GM18861 (cell line): ENCODE measurements at regions not wholly inside any gene's neighbourhood (a gene's known extent, or its start where the extent isn't known, plus 50 kb on each side); places are given as distances from the start of the nearest gene placed in this dataset.

Experiments used
- ATAC-seq: cut with Tn5 transposase; IDR thresholded peaks from one replicate; pipeline ENCODE4 v1.9.1; 2021; ENCODE audit not compliant: unreplicated experiment

- no peak for ATAC-seq
Observed at GRCh38 chr3:124174910-124175874, 183.3 kb upstream of the ROPN1 start.

DNA sequence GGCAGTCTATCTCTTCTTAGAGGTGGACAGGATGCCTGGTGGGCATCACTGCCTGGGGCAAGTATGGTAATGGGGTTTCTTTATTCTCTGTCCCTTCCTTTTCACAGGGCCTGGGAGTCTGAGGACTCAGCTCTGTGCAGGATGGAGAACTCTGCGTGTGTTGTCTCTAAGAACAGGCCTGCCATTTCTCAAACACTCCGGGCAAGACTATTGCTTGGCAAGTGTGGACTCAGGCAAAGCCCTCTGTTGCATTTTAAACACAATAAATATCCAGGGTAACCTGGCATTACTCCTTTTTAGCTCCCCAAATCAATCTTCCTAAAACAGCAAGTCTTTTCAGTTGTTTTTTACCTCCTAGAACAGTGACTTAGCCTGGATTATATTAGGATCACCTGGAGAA lies 185.1 kb upstream of the ROPN1 start:
- no peak for ATAC-seq

DNA sequence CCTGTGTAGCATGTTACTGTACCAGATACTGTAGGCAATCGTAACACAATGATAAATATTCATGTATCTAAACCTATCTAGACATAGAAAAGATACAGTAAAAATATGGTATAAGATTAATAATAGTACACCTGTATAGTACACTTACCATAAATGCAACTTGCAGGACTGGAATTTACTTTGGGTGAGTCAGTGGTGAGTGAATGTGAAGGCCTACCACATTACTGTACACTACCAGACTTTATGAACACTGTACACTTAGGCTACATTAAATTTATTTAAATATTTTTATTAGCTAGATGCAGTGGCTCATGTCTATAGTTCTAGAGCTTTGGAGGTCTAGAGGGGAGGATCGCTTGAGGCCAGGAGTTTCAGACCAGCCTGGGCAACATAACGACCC lies 186.6 kb upstream of the ROPN1 start:
- no peak for ATAC-seq

- no peak for ATAC-seq
Observed at GRCh38 chr3:124200407-124200806, 208.5 kb upstream of the ROPN1 start.

DNA sequence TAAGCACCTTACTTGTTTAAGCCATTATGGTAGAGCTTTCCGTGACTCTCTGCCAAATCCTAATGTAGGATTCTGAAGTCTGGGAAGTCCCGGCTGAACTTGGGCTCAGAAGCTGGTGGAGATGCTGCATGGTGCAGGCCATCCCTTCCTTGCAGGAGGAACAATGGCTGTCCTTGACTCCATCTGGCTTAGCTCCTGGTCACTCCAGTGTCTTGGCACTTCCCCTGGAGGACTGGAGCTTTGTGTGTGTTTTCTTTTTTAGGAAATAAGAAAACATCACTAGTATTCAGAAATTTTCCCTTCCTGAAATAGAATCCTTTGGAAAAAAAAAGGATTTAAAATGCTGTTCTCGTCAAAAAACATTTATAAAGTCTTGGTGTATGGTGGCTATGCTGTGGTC lies 209.3 kb upstream of the ROPN1 start:
- no peak for ATAC-seq

DNA sequence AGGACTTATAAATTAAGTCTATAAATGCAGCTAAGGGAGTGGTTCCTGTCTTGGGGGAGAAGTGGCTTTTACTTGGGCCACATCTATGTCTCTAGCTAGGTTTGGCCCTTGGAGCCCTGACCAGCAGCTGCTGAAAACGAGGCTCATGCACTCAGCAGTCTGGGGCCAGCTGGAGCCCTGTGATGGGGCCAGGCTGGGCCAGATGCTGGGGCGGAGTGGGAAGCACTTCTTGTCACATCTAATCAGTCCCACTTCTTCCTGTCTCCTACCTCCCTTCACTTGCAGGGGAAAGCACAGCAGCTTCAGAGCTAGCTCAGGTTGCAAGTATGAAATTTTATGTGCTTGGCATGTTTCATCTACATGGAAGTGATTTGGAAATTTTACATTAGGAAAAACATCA lies 209.9 kb upstream of the ROPN1 start:
- ATAC-seq, result no peak

- no peak for ATAC-seq
Observed at GRCh38 chr3:124202754-124203153, 210.8 kb upstream of the ROPN1 start.

DNA sequence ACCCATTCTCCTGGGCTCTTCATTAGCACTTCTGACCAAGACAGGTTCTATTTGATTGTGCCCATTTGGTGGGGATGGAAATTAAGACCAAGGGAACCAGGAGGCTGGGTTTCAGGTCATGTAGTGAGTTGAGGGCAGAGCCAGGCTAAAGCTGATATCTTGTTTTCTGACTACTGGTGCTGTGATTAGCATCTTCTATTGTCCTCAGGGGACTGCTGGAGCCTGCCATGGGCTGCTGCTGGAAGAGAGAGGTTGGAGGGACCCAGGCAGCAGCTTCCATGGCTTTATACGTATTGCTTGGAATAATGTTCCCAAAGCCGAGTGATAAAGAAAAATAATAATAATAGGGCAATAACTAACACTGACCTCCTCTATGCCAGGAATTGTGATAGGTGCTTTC lies 211.4 kb upstream of the ROPN1 start:
- ATAC-seq, result no peak

DNA sequence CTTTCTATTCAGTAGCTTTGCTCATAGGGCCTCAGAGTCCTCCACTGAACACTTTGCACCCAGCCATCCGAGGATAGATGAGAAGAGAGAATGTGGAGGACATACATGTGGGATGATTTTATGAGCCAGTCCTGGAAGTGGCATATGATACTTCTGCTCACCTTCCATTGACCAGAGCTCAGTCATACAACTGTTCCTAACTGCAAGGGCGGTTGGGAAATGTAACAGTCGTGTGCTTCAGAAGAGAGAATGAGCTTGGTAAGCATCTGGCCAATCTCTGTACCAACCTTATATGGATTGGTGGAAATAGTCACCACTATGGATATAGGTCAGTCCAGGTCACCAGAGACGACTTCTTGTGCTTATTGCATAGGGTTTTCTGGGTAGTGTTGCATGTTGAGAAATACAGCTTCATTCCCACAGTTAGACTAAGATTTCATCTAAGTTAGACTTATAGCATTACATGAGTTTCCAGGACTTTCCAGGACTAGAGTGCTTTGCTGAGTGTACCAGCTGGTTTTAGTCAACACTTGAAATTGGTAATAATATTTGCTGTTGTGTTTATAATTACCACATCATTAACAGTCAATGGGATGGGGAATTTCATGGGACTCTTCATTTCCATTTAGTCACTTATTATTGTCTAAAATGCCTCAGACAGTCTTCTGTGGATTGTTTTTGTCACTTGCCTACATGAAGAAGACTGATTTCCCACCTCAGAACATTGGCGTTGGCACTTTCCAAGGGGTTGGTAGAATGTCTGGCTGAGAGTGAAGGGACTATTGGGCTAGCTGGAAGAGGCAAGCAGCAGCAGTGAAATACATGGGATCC lies 214.5 kb upstream of the ROPN1 start:
- no peak for ATAC-seq

- ATAC-seq, result no peak
Observed at GRCh38 chr3:124207077-124207476, 215.2 kb upstream of the ROPN1 start.

DNA sequence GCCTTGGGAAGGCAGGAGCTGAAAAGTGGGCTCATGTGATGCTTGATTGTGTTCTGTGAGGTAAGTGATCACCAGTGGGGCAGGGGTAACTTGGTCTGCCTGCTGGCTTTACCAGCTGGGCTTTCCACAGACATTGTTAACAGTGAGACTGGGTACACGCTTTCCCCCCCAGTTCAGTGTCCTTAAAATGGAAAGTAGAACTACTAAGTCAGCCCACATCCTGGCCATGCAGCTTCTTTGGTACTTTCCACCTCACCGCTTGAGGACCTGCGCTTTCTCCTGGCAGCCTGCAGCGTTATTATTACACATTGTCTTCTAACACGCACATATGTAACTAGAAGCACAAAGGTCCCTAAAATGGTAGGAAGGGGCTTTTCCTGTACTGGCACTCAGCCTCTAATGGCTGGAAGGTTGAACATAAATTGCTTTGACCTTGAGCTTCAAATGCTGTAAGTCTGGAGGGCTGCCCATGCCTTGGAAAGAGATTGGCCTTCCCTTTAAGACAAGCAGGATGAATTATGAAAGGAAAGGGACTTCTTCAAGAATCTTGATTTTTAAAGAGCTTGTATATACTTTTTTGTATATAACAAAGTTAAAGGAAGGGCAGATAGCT lies 216.1 kb upstream of the ROPN1 start:
- ATAC-seq, result peak; percentile 66

DNA sequence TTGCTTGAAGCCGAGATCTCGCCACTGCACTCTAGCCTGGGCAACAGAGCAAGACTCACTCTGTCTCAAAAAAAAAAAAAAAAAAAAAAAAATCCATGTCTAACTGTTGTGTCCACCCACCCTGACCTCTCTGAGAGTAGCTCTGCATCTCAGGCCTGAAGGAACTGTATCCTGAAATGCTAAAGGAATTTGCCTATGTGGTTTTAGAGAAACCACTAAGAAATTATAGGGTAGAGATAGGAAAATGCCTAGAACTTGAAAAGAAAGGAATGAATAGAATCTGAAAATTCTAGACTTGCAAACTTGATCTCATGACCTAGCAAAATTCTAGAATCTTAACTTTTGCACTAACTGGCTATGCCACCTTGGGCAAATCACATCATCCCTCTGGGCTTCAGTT lies 217.5 kb upstream of the ROPN1 start:
- ATAC-seq, result no peak

DNA sequence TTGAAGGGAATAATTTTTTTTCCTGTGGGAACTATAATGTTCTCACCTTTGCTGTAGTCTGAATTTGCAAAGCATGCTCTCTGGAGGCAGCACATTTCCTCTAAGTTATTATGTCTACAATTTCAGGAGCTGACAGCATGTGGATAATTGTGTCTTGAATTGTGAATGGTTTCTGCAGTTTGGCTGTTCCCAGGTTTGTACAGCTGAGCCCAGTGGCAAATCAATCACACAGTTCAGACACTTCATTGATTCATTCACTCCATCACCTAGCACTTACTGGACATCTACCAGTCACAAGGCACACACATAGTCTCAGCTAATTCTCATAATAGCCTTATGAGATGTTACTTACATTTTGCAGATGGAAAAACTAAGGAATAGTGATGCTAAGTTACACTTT lies 219.0 kb upstream of the ROPN1 start:
- ATAC-seq, result no peak

GRCh38 chr3:124213641-124214040 lies 221.7 kb upstream of the ROPN1 start:
- no peak for ATAC-seq

DNA sequence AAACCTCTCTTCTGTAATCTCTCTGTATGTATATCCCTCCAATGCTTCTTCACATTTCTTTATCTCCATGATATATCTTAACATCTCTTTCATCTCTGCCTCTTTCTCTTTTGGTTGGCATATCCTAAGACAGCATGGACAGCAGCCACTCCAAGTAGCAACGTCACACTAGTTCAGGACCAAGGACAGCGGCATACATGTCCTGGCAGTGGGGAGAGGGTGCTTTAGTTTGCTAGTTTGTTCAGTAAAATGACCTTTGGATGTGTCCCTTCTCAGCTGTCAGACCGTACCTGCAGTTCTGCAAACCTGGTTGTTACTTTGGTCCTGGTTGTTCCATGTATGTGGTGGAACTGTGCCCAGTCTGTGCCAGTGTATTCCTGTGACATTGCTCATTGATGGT lies 225.6 kb upstream of the ROPN1 start:
- ATAC-seq, result no peak

DNA sequence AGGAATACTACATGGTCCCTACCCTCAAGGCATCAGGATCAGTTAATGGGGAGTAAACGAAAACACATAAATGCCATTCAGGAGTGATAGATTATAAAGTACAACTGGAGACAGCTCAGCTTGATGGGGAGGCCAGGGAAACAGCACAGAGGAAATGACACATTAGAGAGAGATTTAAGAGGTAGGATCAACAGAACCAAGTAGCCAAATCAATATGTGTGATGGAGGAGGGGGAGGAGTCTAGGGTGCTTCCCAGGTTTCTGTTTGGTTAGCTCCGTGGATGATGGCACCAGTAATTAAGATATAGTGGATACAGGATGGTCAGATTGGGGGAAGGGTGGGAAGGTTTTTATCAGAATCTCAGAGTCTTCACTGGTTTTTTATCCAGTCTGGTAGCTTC lies 229.5 kb upstream of the ROPN1 start:
- ATAC-seq, result no peak

- no peak for ATAC-seq
Observed at GRCh38 chr3:124223853-124224252, 231.9 kb upstream of the ROPN1 start.

GRCh38 chr3:124227150-124227630 lies 235.3 kb upstream of the ROPN1 start:
- no peak for ATAC-seq

GRCh38 chr3:124229420-124229819 lies 237.5 kb upstream of the ROPN1 start:
- ATAC-seq, result no peak

DNA sequence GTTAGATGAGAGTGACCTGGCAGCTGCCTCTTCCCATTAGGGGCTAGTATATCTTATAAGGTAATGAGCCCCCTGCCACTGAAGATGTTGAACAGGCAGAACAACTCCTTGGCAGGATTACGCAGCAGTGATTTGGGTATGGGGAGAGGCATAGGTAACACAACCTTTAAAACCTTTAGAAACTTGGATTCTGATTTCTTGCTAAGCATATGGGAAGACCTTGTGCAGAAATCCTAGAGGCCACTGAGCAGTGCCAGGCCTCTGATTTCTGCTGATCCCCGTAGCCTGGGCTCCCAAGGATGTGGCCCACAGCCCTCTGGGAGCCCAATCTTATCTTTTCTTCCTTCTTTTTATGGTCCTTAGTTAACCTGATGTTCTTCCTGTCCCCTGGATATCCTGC lies 237.9 kb upstream of the ROPN1 start:
- no peak for ATAC-seq

- no peak for ATAC-seq
Observed at GRCh38 chr3:124230432-124230831, 238.5 kb upstream of the ROPN1 start.
